HuH-7 (cell line): ENCODE measurements at regions not wholly inside any gene's neighbourhood (a gene's known extent, or its start where the extent isn't known, plus 50 kb on each side); places are given as distances from the start of the nearest gene placed in this dataset.
"Not testable (repeated sequence)": the region's sequence is repeated elsewhere in the genome, so short reads cannot be mapped to it uniquely, and the experiment has no call there.

Experiments
- DNase-seq: peaks from one replicate; pipeline ENCODE4 v3.0.0; 2011; ENCODE audit warnings: low spot score

DNA sequence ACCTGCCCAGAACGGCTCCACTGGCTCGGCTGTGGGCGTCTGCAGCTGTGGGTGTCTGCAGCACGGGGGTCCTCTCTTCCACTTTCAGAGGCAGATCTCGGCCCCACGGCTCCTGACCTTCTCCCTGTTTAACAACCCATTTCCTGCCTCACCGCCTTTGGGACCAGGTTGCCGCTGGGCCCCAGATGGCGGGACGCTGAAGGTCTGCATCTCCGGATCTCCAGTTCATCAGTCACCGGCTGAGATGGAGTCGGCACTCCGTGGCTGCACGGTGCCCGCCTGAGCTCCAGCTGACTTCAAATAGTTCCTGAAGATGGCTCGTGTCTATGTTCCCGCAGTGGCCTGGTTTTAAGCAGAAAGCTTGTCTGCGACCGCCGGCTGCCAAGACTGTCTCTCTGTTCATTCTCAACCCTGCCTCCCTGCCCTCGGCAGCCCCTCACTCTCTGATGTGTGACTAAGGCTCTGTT lies 475.9 kb downstream of the BRD1 start:
- DNase-seq = no peak

- DNase-seq = no peak
These were observed 477.1 kb downstream of the BRD1 start for GRCh38 chr22:49350441-49351121.

- no peak for DNase-seq
These were observed 477.8 kb downstream of the BRD1 start for GRCh38 chr22:49349841-49350381.

DNA sequence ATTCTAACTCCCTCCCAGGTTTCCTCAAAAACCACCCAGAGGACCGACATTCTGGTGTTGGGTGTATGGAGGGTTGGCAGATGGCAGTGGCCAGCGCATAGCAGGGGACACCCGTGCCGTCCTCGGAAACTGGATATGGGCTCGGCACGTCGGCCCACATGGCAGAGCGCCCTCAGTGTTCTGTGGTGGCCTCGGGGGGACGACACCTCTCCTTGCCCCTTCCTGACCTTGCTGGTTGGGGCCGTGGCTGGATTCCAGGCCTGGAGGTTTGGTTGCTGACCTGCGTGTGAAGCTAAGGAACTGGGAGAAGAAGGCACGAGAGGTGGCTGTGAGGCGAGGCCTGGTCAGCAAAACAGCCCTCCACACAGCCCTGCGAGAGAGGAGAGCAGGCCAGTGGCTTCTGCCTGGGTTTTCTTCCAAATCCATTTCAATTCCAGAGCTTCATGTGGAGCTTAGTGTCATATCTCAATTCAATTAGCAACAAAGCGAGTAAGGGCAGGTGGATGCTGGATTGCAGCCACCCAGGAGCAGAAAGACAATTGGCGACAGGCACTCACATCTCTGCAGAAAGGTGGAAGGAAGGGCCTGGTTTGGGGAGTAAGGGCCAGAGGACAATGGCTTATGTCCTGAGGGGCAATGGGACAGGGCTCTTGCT lies 478.4 kb downstream of the BRD1 start:
- no peak for DNase-seq

GRCh38 chr22:49348631-49349030 lies 479.0 kb downstream of the BRD1 start:
- DNase-seq = no peak

GRCh38 chr22:49347376-49347775 lies 480.3 kb downstream of the BRD1 start:
- DNase-seq = no peak

- DNase-seq = no peak
These were observed 481.8 kb downstream of the BRD1 start for GRCh38 chr22:49345896-49346295.

DNA sequence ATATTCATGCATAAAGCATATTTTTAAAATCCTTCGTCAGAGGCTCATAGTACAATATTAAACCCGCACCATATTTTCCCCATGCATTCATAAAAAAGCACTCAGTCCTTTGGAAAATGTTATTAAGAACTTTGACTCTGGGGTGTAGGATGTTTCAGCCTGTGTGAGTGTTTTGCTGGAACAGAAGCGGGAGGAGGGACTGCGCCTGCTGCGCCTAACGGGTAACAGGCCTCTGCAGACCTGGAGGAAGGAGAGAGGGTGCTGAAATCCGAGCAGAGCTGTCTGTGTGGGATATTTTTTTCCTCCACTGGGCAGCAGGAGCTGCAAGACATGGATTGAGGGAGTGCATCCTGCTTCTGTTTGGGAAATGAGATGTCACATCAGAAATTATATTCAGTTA lies 483.0 kb downstream of the BRD1 start:
- DNase-seq = no peak

- DNase-seq = no peak
These were observed 483.5 kb downstream of the BRD1 start for GRCh38 chr22:49344161-49344560.

- DNase-seq = no peak
These were observed 487.3 kb downstream of the BRD1 start for GRCh38 chr22:49340406-49340805.

- DNase-seq = not testable (repeated sequence)
These were observed 491.2 kb downstream of the BRD1 start for GRCh38 chr22:49336483-49336882.

DNA sequence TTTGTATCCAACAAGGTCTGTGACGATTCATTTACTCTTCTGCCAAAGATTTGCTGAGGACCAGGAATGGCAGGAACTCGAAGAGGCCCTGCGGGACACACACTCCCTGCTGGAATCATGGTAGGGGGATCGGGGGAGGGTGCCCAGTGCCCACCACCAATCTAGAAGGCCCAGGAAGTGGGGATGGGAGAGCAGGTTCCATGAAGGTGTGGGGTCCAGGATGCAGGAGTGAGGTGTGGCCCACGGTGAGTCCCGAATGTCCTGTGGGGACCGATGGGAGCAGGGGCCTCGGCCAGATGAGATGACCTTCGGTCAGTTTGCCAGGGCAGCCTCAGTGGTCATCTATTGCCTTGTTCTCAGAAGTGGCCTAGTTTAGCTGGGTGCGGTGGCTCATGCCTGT lies 492.7 kb downstream of the BRD1 start:
- no peak for DNase-seq

- no peak for DNase-seq
These were observed 493.3 kb downstream of the BRD1 start for GRCh38 chr22:49334449-49334789.

GRCh38 chr22:49333206-49333605 lies 494.5 kb downstream of the BRD1 start:
- no peak for DNase-seq

DNA sequence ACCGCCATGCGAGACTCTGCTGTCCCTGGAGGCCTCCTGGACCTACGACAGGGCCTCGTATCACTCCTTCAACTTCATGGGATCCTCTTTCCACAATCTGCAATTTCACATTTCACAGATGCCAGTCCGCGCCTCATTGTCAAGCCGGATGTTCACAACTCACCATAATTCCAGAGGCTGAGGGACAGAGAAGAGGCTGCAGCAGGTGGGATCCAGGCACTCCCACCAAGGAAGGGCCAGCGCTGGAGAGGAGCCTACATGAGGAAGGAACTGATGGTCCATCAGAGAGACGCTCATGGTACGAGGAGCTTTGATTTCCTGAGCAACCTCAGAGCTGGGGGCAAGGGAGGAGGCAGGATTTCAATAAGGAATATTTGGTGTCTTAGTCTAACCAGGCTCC lies 495.0 kb downstream of the BRD1 start:
- DNase-seq = no peak

- DNase-seq = no peak
These were observed 495.8 kb downstream of the BRD1 start for GRCh38 chr22:49331878-49332277.

- DNase-seq = no peak
These were observed 496.4 kb downstream of the BRD1 start for GRCh38 chr22:49331223-49331815.

GRCh38 chr22:49330421-49331222 lies 497.1 kb downstream of the BRD1 start:
- no peak for DNase-seq

DNA sequence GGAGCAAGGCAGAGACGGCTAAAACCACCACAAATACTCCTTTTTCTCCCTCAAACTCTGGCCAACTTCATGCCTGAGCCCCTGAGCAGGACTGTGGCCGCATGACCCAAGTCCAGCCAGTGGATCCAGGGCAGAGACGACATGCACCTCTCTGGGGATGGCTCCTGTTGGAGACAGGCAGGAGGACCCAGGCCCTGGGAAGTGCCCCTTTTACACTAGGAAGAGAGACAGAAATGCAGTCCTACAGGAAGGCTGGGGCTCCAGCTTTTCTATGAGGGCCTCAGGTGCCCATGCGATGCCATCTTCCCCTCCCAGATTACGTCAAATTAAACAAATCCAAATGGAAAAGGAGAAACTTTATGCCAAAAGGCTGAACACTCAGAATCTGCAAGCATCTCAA lies 498.0 kb downstream of the BRD1 start:
- DNase-seq = no peak

- no peak for DNase-seq
These were observed 498.9 kb downstream of the BRD1 start for GRCh38 chr22:49328630-49329405.

DNA sequence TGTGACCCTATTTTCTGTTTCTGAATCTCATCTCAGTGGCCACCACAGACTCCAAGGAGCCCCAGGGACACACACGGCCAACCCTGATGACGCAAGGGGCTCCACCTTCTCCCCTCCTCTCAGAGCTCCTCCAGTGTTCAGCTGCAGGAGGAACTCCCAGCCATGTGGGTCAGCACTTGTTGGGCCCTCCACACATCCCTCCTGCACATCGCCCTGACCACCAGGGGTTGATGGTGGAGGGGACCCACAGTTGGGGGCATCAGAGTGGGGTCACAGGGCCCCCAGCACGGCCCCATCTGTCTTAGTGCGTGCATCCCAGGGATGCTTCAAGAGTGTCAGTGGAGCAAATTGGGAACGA lies 499.6 kb downstream of the BRD1 start:
- DNase-seq = no peak
